GM21390 (cell line): ENCODE measurements at regions not wholly inside any gene's neighbourhood (a gene's known extent, or its start where the extent isn't known, plus 50 kb on each side); places are given as distances from the start of the nearest gene placed in this dataset.
"Not testable (repeated sequence)": the region's sequence is repeated elsewhere in the genome, so short reads cannot be mapped to it uniquely, and the experiment has no call there.

ENCODE experiments used
- ATAC-seq: cut with Tn5 transposase; IDR thresholded peaks from one replicate; pipeline ENCODE4 v1.9.1; 2021; ENCODE audit not compliant: unreplicated experiment

DNA sequence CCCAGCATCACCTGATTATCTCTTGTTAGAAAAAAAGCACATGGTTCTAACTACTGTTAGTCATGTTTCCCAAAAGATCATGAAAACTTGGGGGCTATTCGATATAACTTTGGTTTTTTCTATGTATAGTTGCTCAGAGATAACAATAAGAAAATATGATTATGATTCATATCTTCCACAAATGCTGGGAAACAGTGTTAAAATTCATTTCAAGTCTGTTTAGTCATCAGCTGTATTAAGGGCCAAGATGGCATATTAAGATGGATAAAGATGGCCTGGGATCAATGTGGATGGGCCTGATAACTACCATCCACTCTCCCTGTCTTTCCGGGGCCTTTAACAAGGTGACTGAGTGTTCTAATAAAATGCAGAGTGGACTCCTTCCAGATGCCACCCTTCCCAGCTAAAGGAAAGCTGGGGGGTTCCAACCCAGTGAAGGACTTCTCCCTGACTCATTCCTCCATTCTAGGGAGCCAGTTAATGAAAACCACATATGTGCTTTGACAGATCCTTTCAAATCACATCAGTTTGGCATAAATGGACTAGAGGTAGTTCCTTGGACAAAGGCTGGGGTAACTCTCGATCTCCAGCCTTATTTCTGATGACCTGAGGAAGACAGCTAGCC is 221.6 kb downstream of the VAPA start:
- no peak for ATAC-seq

DNA sequence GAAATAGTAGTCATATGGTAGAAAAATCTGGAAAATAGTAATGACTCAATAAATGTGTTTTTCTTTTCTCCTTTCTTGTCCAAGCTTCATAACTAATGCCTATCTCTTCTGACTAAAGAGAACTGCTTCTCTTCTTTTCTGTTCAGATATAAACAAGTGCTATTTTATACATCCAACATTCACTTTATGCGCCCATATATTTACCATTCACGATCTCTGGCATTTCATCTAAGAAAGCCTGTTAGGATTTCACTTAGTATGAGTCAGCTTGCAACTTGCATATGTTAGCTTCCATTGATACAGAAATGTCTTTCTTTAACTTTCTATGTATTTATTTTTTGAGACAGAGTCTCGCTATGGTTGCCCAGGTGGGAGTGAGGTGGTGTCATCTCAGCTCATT is 224.9 kb downstream of the VAPA start:
- ATAC-seq, result no peak

- no peak for ATAC-seq
Measured at GRCh38 chr18:10139783-10140410, 226.1 kb downstream of the VAPA start.

DNA sequence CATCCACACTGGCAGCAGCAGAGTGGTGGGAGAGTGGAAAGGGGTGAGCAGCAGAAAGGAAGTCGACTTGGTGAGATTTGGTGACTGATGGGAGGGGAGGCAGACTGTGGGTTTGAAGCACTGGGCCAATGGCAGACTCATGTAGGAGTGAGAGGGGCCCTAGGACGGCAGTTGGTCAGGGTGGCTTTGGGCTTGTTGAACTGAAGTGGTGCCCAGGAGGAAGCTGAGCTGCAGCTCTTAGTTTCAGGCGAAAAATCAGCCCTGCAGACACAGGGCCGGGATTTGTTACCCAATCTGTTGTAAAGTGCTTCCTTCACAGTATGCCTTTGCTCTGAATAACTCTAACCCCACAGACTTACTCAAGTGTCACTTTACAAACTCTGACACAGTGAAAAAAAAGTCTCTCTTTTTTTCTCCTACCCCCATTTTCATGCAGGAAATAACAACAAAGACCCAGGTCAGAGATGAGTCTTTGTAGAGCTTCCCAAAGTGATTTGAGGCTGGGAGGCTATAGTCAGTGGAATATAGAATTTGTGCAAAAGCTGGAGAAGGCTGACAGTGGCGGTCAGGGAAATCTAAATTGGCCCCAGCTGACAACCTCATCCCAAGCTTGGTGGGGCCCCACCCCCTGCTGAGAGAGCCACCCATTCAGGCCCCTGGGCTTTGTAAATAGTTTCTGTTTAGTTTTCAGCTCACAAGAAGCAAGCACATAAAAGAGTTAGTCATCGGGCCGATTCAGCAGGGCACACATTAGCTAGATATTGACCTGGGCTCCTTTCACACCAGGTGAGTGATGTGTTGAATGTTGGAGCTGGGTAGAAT is 226.9 kb downstream of the VAPA start:
- ATAC-seq, result no peak

GRCh38 chr18:10141559-10141958 is 227.7 kb downstream of the VAPA start:
- ATAC-seq, result no peak

- ATAC-seq, result no peak
Measured at GRCh38 chr18:10142056-10142455, 228.2 kb downstream of the VAPA start.

- ATAC-seq, result no peak
Measured at GRCh38 chr18:10142496-10143160, 228.8 kb downstream of the VAPA start.

DNA sequence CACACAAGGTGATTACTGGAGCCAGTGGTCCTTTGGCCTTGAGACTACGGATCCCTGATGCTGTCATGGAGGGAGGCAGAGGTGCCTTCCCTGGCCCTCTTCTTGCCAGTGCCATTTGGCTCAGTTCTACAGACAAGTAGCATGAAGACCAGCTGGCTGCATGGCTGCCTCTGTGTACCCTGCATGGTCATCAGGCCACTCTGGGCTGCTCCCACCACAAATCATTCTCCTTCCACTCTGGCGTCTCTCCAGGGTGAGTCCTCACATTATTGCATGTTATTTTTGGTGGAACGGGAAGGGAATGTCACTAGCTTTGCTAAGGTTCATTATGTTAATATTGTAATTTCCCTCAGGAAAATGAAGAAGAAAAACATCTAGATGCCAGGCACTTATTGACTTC is 229.8 kb downstream of the VAPA start:
- ATAC-seq, result no peak

DNA sequence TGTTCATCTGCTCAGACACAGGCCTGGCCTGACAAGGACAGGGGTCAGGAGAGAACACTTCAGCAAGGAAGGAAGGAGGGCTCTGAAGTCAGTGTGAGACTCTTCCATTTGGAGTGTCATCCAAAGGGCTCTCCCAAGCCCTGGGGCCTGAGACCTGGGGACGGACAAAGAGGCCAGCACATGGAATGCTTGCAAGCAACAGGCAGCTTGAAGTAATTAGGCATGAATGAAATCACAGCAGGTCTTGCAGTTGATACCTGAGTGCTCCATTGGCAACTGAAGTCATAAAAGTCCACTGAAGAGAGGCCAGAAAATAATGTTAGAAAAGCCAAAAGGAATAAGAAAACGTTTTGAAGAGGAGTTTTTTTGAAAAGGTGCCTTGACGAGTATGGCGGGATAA is 231.7 kb downstream of the VAPA start:
- ATAC-seq, result no peak

DNA sequence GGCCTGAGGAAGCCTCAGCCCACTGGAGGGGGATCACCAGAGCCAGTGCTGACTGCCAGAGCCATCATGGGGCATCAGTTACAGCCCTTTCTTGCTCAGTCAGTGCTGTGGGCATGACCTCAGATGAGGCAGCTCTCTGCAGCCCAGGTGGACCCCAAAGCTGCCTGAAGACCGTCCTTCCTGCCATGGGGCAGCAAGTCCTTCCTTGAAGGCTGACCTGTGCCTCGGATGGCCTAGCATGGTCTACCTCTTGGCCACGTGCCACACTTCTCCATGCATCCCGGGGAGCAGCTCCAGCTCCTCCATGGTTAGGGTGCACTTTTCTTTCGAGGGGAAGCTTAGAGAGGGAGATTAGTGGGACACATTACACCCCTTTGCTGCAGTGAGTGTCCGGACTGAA is 233.4 kb downstream of the VAPA start:
- ATAC-seq, result no peak

- ATAC-seq, result no peak
Measured at GRCh38 chr18:10147752-10148151, 233.9 kb downstream of the VAPA start.

DNA sequence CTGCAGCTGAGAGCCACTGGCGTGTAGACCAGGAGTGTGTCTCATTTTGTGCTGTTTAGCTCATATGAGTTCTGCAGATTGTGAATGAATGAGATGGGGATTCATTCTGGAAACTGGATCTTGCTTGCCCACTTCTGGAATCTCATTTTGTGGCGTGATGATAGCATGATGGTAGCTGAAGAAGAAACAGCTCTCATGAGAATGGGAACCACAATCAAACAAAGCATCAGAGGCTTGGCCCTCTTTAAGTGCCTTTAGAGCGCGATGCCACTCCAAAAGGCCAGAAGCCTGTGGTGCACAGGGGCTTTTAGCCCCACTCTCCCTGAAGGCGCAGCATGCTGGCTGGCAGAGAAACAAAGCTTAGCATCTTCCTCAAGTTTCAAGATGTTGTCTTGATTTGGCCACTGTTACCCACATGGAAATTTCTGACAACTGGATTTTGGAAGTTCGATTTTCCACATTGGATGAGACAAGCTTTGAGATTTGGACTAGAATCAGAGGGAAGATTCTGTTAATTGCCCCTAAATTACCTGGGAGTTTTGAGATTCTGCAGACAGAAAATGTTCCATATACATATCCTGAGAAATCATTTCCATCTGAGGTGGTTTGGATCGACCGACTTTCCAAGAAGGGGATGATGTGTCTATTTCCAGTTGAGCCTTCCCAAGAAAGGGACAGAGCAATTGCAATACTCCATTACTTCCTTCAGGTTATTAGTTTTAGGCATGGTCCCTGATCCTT is 234.5 kb downstream of the VAPA start:
- no peak for ATAC-seq

- ATAC-seq, result no peak
Measured at GRCh38 chr18:10149768-10150556, 236.1 kb downstream of the VAPA start.

- ATAC-seq, result not testable (repeated sequence)
Measured at GRCh38 chr18:10150576-10150975, 236.8 kb downstream of the VAPA start.

DNA sequence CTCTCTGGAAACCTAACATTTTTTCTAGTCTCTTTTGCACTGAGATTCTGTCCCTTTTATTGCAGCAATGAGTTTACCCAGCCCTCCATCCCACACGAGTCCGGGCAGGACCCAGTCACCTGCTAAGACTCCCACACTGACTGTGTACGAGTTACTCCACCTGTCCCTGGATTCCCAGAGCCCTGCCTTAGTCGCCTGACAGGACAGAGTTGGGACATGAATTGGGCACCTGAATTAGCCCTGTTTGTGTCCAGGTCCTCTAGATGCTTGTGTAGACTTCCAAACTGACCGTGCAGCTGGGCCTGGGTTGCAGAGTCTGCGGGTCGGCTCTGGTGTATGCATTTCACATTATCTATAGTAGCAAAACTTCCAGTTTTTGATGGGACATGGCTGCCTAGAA is 238.7 kb downstream of the VAPA start:
- no peak for ATAC-seq

- ATAC-seq, result no peak
Measured at GRCh38 chr18:10153924-10154752, 240.3 kb downstream of the VAPA start.

DNA sequence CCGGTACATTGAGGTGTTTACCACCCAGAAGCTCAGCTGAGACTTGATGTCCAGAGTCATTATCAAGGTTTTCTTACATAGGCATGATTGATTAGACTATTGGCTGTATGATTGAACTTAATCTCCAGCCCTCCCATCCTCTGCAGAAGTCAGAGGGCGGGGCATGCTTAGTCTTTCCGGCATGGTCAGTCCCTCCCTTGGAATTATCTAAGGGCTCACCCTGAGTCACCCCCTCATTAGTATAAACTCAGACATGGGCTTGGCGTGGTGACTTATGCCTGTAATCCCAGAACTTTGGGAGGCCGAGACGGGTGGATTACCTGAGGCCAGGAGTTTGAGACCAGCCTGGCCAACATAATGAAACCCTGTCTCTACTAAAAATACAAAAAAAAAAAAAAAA is 243.9 kb downstream of the VAPA start:
- ATAC-seq, result no peak

DNA sequence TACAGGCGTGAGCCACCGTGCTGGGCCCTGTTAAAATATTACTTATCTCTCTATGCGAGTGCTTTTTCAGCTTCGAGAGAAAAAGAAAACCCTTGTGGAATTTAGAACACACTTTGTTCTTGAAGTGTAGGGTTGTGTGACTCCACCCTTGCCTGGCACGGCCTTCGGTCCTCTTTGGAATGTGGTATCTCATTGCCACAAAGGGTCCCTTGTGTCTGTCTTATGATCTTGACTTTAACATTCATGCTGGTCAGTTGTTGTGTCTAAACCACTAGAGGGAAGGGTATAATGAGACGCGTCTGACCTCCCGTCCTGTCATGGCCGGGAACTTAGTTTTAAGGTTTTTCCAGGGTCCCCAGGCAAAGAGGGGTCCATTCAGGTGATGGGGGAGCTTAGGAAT is 246.4 kb downstream of the VAPA start:
- no peak for ATAC-seq

- ATAC-seq, result no peak
Measured at GRCh38 chr18:10161315-10161714, 247.5 kb downstream of the VAPA start.
